ENCODE measurements at regions not wholly inside any gene's neighbourhood (a gene's known extent, or its start where the extent isn't known, plus 50 kb on each side); places are given as distances from the start of the nearest gene placed in this dataset.

GRCh38 chr4:164621886-164622521, 131.9 kb upstream of the SMIM31 start:
- TF ChIP-seq, protein P1, sequence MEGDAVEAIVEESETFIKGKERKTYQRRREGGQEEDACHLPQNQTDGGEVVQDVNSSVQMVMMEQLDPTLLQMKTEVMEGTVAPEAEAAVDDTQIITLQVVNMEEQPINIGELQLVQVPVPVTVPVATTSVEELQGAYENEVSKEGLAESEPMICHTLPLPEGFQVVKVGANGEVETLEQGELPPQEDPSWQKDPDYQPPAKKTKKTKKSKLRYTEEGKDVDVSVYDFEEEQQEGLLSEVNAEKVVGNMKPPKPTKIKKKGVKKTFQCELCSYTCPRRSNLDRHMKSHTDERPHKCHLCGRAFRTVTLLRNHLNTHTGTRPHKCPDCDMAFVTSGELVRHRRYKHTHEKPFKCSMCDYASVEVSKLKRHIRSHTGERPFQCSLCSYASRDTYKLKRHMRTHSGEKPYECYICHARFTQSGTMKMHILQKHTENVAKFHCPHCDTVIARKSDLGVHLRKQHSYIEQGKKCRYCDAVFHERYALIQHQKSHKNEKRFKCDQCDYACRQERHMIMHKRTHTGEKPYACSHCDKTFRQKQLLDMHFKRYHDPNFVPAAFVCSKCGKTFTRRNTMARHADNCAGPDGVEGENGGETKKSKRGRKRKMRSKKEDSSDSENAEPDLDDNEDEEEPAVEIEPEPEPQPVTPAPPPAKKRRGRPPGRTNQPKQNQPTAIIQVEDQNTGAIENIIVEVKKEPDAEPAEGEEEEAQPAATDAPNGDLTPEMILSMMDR (tag by site-specific recombination; IDR thresholded peaks at IDR 0.05): no peak
- TF ChIP-seq ZSCAN30 (tag by site-specific recombination; IDR thresholded peaks at IDR 0.05) (no peak), ZXDB (tag by site-specific recombination; IDR thresholded peaks at IDR 0.05) (no peak), ZNF362 (tag by site-specific recombination; IDR thresholded peaks at IDR 0.05) (no peak), ZNF513 (tag by site-specific recombination; IDR thresholded peaks at IDR 0.05) (no peak), ZNF48 (tag by site-specific recombination; IDR thresholded peaks at IDR 0.05) (no peak), ZNF121 (tag by site-specific recombination; IDR thresholded peaks at IDR 0.05) (no peak), ZNF501 (tag by site-specific recombination; IDR thresholded peaks at IDR 0.05) (no peak), ZNF274 (IDR thresholded peaks at IDR 0.05; ENCODE audit: low read length) (no peak), ZNF274 (tag by site-specific recombination; IDR thresholded peaks at IDR 0.05; ENCODE audit: borderline replicate concordance) (no peak)
- TF ChIP-seq, protein P2, sequence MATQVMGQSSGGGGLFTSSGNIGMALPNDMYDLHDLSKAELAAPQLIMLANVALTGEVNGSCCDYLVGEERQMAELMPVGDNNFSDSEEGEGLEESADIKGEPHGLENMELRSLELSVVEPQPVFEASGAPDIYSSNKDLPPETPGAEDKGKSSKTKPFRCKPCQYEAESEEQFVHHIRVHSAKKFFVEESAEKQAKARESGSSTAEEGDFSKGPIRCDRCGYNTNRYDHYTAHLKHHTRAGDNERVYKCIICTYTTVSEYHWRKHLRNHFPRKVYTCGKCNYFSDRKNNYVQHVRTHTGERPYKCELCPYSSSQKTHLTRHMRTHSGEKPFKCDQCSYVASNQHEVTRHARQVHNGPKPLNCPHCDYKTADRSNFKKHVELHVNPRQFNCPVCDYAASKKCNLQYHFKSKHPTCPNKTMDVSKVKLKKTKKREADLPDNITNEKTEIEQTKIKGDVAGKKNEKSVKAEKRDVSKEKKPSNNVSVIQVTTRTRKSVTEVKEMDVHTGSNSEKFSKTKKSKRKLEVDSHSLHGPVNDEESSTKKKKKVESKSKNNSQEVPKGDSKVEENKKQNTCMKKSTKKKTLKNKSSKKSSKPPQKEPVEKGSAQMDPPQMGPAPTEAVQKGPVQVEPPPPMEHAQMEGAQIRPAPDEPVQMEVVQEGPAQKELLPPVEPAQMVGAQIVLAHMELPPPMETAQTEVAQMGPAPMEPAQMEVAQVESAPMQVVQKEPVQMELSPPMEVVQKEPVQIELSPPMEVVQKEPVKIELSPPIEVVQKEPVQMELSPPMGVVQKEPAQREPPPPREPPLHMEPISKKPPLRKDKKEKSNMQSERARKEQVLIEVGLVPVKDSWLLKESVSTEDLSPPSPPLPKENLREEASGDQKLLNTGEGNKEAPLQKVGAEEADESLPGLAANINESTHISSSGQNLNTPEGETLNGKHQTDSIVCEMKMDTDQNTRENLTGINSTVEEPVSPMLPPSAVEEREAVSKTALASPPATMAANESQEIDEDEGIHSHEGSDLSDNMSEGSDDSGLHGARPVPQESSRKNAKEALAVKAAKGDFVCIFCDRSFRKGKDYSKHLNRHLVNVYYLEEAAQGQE (tag by site-specific recombination; IDR thresholded peaks at IDR 0.05): no peak
- TF ChIP-seq, protein P3, sequence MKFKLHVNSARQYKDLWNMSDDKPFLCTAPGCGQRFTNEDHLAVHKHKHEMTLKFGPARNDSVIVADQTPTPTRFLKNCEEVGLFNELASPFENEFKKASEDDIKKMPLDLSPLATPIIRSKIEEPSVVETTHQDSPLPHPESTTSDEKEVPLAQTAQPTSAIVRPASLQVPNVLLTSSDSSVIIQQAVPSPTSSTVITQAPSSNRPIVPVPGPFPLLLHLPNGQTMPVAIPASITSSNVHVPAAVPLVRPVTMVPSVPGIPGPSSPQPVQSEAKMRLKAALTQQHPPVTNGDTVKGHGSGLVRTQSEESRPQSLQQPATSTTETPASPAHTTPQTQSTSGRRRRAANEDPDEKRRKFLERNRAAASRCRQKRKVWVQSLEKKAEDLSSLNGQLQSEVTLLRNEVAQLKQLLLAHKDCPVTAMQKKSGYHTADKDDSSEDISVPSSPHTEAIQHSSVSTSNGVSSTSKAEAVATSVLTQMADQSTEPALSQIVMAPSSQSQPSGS (tag by site-specific recombination; IDR thresholded peaks at IDR 0.05; ENCODE audit: low read depth): no peak
